Epidermal melanocyte (primary cell): ENCODE measurements at regions not wholly inside any gene's neighbourhood (a gene's known extent, or its start where the extent isn't known, plus 50 kb on each side); places are given as distances from the start of the nearest gene placed in this dataset.

Experiments
- DNase-seq: peaks from one replicate; pipeline ENCODE4 v3.0.0; 2011; ENCODE audit warnings: low spot score; ENCODE audit not compliant: insufficient read length

- no peak for DNase-seq
These were observed 188.0 kb upstream of the PACRGL start for GRCh38 chr4:20512033-20512792.

- DNase-seq: no peak
These were observed 187.3 kb upstream of the PACRGL start for GRCh38 chr4:20512985-20513384.

GRCh38 chr4:20520901-20521300, 179.4 kb upstream of the PACRGL start:
- peak; percentile 23 for DNase-seq

GRCh38 chr4:20528508-20528907, 171.8 kb upstream of the PACRGL start:
- no peak for DNase-seq

- no peak for DNase-seq
These were observed 170.6 kb upstream of the PACRGL start for GRCh38 chr4:20529691-20530090.

- no peak for DNase-seq
These were observed 168.0 kb upstream of the PACRGL start for GRCh38 chr4:20532116-20532790.

GRCh38 chr4:20532871-20533870, 167.1 kb upstream of the PACRGL start:
- no peak for DNase-seq

GRCh38 chr4:20538905-20539304, 161.4 kb upstream of the PACRGL start:
- DNase-seq: no peak

- DNase-seq: no peak
These were observed 157.1 kb upstream of the PACRGL start for GRCh38 chr4:20543131-20543530.

GRCh38 chr4:20544645-20545044, 155.6 kb upstream of the PACRGL start:
- no peak for DNase-seq

GRCh38 chr4:20552004-20552403, 148.3 kb upstream of the PACRGL start:
- no peak for DNase-seq

GRCh38 chr4:20554134-20554533, 146.1 kb upstream of the PACRGL start:
- DNase-seq: no peak

GRCh38 chr4:20565075-20565721, 135.1 kb upstream of the PACRGL start:
- no peak for DNase-seq

GRCh38 chr4:20570981-20571715, 129.1 kb upstream of the PACRGL start:
- no peak for DNase-seq

GRCh38 chr4:20572976-20573375, 127.3 kb upstream of the PACRGL start:
- no peak for DNase-seq

GRCh38 chr4:20574986-20575385, 125.3 kb upstream of the PACRGL start:
- no peak for DNase-seq

GRCh38 chr4:20575486-20575885, 124.8 kb upstream of the PACRGL start:
- no peak for DNase-seq

GRCh38 chr4:20576861-20577260, 123.4 kb upstream of the PACRGL start:
- no peak for DNase-seq

GRCh38 chr4:20577702-20578101, 122.6 kb upstream of the PACRGL start:
- DNase-seq: no peak

GRCh38 chr4:20580907-20581306, 119.4 kb upstream of the PACRGL start:
- DNase-seq: no peak

GRCh38 chr4:20589436-20589835, 110.8 kb upstream of the PACRGL start:
- no peak for DNase-seq
